K562 (cell line): ENCODE measurements at regions not wholly inside any gene's neighbourhood (a gene's known extent, or its start where the extent isn't known, plus 50 kb on each side); places are given as distances from the start of the nearest gene placed in this dataset.
A peak's percentile ranks its signal among the peaks of the same experiment; 100 is the strongest.

ENCODE experiments used
- ATAC-seq: fragments of 200-7000 bp; cut with Tn5 transposase; 3 replicates; pipeline ENCODE4 v1.9.1; 2020; ENCODE audit warnings: moderate library complexity
- BruUV-seq: library from RNA; stranded (reverse); fragments of 400-500 nt; replicated peaks from 2 replicates; lab custom pipeline; 2021; lab: Mats Ljungman, UMichigan
- CTCF ChIA-PET: fragments of 300-600 bp; formaldehyde crosslinking; extraction: SDS; loops from one replicate; lab custom pipeline; 2021; ENCODE audit warnings: low intra/inter-chr PET ratio; lab: Yijun Ruan, JAX
- POLR2A ChIA-PET: fragments of 300-600, 350-650 bp; sonication (Branson Sonifier 250); formaldehyde crosslinking; extraction: SDS; loops from one replicate; lab custom pipeline; 2021; ENCODE audit warnings: antibody characterized with exemption, inconsistent platforms; lab: Yijun Ruan, JAX
- DNase-seq, 4 experiments: peaks; one replicate each; pipeline versions ENCODE4 v3.0.0 to v3.0.0-alpha.2; 2011 to 2018; ENCODE audit warnings: low spot score in 3 of 4, mixed read lengths in 3 of 4; ENCODE audit errors: extremely low read depth in 1 of 4
- FAIRE-seq: peaks from 2 replicates; lab custom pipeline; 2011; peaks lifted over from hg19 to GRCh38; lab: Jason Lieb, UNC
- H2AFZ ChIP-seq: 2 replicates; pipeline ENCODE4 v1.6.0; 2011; ENCODE audit warnings: low read depth, low read length, control low read depth, inconsistent platforms
- H3K27ac ChIP-seq: fragments of 200-600 bp; 3 replicates; pipeline ENCODE4 v1.8.0; 2011; ENCODE audit warnings: low read depth, mild to moderate bottlenecking, control low read depth, inconsistent platforms, low read length, moderate library complexity, mixed read lengths; ENCODE audit errors: extremely low read depth
- H3K27me3 ChIP-seq, 2 experiments: fragments of 300-600 bp in 1 of 2; 2 replicates in 1 of 2; 3 replicates in 1 of 2; pipeline versions ENCODE4 v1.6.0 to v1.8.0; 2011; ENCODE audit warnings: inconsistent platforms in 2 of 2, low read length in 2 of 2, mild to moderate bottlenecking in 1 of 2, mixed read lengths in 1 of 2, moderate library complexity in 1 of 2; ENCODE audit not compliant: control insufficient read depth in 2 of 2, insufficient read depth in 2 of 2
- H3K36me3 ChIP-seq: fragments of 300-600 bp; 3 replicates; pipeline ENCODE4 v1.8.0; 2011; ENCODE audit warnings: mild to moderate bottlenecking, low read length, inconsistent platforms; ENCODE audit not compliant: control insufficient read depth, insufficient read depth
- H3K4me1 ChIP-seq, 2 experiments: fragments of 200-600 bp in 1 of 2; replicated peaks in 1 of 2; 2 replicates in 1 of 2; 3 replicates in 1 of 2; pipeline versions ENCODE4 v1.5.1 to v1.8.0; 2011; ENCODE audit warnings: inconsistent platforms in 2 of 2, low read length in 2 of 2, mild to moderate bottlenecking in 1 of 2, mixed read lengths in 1 of 2, moderate library complexity in 1 of 2; ENCODE audit not compliant: control insufficient read depth in 2 of 2, insufficient read depth in 2 of 2
- H3K4me2 ChIP-seq: 2 replicates; pipeline ENCODE4 v1.6.1; 2011; ENCODE audit warnings: low read length, control low read depth, inconsistent platforms, mixed read lengths; ENCODE audit not compliant: insufficient read depth
- H3K4me3 ChIP-seq: fragments of 200-600 bp; sonication (generic), shearing (Covaris generic); 2 replicates; pipeline ENCODE4 v1.5.1; 2016; ENCODE audit warnings: control low read depth, inconsistent platforms
- H3K79me2 ChIP-seq: fragments of 200-600 bp; 3 replicates; pipeline ENCODE4 v1.8.0; 2011; ENCODE audit warnings: low read length, inconsistent platforms; ENCODE audit not compliant: control insufficient read depth, insufficient read depth
- H3K9ac ChIP-seq, 2 experiments: 2 replicates each; pipeline versions ENCODE4 v1.6.0 to v1.6.1; 2011; ENCODE audit warnings: low read depth in 2 of 2, low read length in 2 of 2, control low read depth in 1 of 2, inconsistent platforms in 1 of 2, mild to moderate bottlenecking in 1 of 2, mixed read lengths in 1 of 2; ENCODE audit not compliant: insufficient read depth in 1 of 2
- H3K9me1 ChIP-seq: one replicate; pipeline ENCODE4 v1.6.0; 2011; ENCODE audit warnings: inconsistent platforms, mild to moderate bottlenecking, low read length, moderate library complexity; ENCODE audit not compliant: control insufficient read depth, insufficient read depth
- H3K9me3 ChIP-seq: replicated peaks from 2 replicates; pipeline ENCODE4 v1.5.1; 2011; ENCODE audit warnings: low read depth, low read length, inconsistent platforms; ENCODE audit not compliant: control insufficient read depth, insufficient read depth
- H4K20me1 ChIP-seq: replicated peaks from 2 replicates; pipeline ENCODE4 v1.6.1; 2011; ENCODE audit warnings: low read length, inconsistent platforms, mixed read lengths; ENCODE audit not compliant: control insufficient read depth, insufficient read depth
- C11orf30 ChIP-seq: fragments of 450-650 bp; IDR thresholded peaks from 2 replicates; pipeline ENCODE4 v1.6.1; 2016; ENCODE audit warnings: low read depth, mild to moderate bottlenecking
- MAFG ChIP-seq: fragments of 450-650 bp; conservative IDR thresholded peaks from 2 replicates; pipeline ENCODE4 v1.6.1; 2016; ENCODE audit warnings: missing genetic modification characterization, missing compliant biosample characterization
- MYBL2 ChIP-seq, 2 experiments: fragments of 450-650 bp in 1 of 2; sonication (generic) in 1 of 2; formaldehyde crosslinking in 1 of 2; IDR thresholded peaks; 2 replicates each; pipeline versions ENCODE4 v1.6.1 to v1.8.1; 2017 to 2022; ENCODE audit warnings: borderline replicate concordance in 1 of 2, inconsistent platforms in 1 of 2, low read depth in 1 of 2, mild to moderate bottlenecking in 1 of 2, missing genetic modification reagents in 1 of 2, moderate library complexity in 1 of 2
- ZBED1 ChIP-seq: IDR thresholded peaks from 2 replicates; pipeline ENCODE4 v1.6.1; 2014
- ZNF239 ChIP-seq: fragments of 250-450 bp; sonication (Bioruptor Pico); IDR thresholded peaks from 2 replicates; pipeline ENCODE4 v1.4.0; 2020; ENCODE audit warnings: mild to moderate bottlenecking
- ZNF316 ChIP-seq: fragments of 450-650 bp; IDR thresholded peaks from 2 replicates; pipeline ENCODE4 v1.6.1; 2016
- ZNF740 ChIP-seq, 3 experiments: fragments of 200-800 bp in 1 of 3; sonication (Bioruptor generic) in 1 of 3; sonication (generic) in 1 of 3; formaldehyde crosslinking in 1 of 3; IDR thresholded peaks; 2 replicates each; pipeline versions ENCODE4 v1.6.1 to v1.8.0; 2016 to 2022; ENCODE audit warnings: mild to moderate bottlenecking in 2 of 3, missing compliant biosample characterization in 2 of 3, missing genetic modification characterization in 2 of 3, missing genetic modification reagents in 1 of 3
- WGBS: fragments of 100-300 bp; shearing (Covaris generic); methylation state at CpG from one replicate; pipeline ENCODE4 v1.1.6; 2016; ENCODE audit warnings: low coverage, mixed read lengths; ENCODE audit not compliant: insufficient coverage; ENCODE audit errors: missing lambda C conversion rate; 5-methylcytosine and 5-hydroxymethylcytosine counted together
- in situ Hi-C: fragments of 300-500 bp; cut with MboI; formaldehyde crosslinking; loops from 4 replicates; pipeline ENCODE4 v1.15.0; 2018; ENCODE audit warnings: inconsistent platforms, mixed read lengths
- intact Hi-C: fragments of 100-400 bp; cut with micrococcal nuclease; formaldehyde crosslinking; loops from 2 replicates; pipeline ENCODE4 v1.14.2; 2022

DNA sequence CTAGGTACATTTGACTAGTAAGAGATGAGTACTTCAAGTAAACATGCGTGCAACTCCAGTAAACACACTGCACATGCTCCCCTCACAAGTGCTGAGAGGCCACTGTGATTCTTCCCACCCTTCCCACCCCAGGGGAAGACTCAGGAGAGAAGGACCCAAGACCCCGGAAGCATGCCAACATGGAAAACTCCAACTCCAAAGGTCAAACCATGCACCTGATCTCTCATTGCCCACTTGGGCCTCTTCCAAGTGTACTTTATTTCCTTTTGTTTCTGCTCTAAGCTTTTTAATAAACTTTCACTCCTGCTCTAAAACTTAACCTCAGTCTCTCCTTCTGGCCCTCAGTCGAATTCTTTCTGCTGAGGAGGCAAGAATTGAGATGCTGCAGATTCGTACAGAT, 78.5 kb downstream of the CD83 start:
- DNase-seq (no peak), ATAC-seq (no peak), FAIRE-seq (no peak)
- Histone ChIP-seq H3K36me3 (no peaks in the 10 kb centered on the region), H4K20me1 (no peaks in the 10 kb centered on the region), H3K9ac (no peak overlapping the region), H3K27me3 (peaks cover 39 to 49% of the 10 kb centered on the region in 2 experiments), H3K4me2 (no peak overlapping the region), H3K4me1 (no peaks in the 10 kb centered on the region), H3K9me1 (no peaks in the 10 kb centered on the region), H3K27ac (no peak overlapping the region), H3K9me3 (no peaks in the 10 kb centered on the region), H3K4me3 (no peak overlapping the region), H3K79me2 (no peaks in the 10 kb centered on the region), H2AFZ (no peak overlapping the region)
- TF ChIP-seq ZBED1 (no peak), MAFG (tag) (peak; percentile 43; the same call in 1 of the 2 replicates), MYBL2 (IDR thresholded peaks at IDR 0.05; ENCODE audit: low read depth) (no peak), MYBL2 (CRISPR knock-in tag; IDR thresholded peaks at IDR 0.05; ENCODE audit: borderline replicate concordance) (no peak), ZNF239 (no peak), ZNF316 (peak; percentile 50; the same call in 1 of the 2 replicates), ZNF740 (CRISPR knock-in tag; IDR thresholded peaks at IDR 0.05) (no peak), ZNF740 (tag; IDR thresholded peaks at IDR 0.05) (no peak), C11orf30 (peak; percentile 36; the same call in 1 of the 2 replicates)
- CTCF ChIA-PET: no interaction called here
- POLR2A ChIA-PET: interaction anchor here (0.6 kb wide), 1 partner anchor 385 kb away, joined by 4 read pairs; no protein-coding TSS in a partner anchor
- no TSS peak for BruUV-seq
- in situ Hi-C loops: no loop called here
- 7% methylated on average over 4 of the region's 4 CpGs for WGBS
- intact Hi-C loops: no loop called here
